ENCODE measurements at regions not wholly inside any gene's neighbourhood (a gene's known extent, or its start where the extent isn't known, plus 50 kb on each side); places are given as distances from the start of the nearest gene placed in this dataset.
"Not testable (repeated sequence)": the region's sequence is repeated elsewhere in the genome, so short reads cannot be mapped to it uniquely, and the experiment has no call there.

DNA sequence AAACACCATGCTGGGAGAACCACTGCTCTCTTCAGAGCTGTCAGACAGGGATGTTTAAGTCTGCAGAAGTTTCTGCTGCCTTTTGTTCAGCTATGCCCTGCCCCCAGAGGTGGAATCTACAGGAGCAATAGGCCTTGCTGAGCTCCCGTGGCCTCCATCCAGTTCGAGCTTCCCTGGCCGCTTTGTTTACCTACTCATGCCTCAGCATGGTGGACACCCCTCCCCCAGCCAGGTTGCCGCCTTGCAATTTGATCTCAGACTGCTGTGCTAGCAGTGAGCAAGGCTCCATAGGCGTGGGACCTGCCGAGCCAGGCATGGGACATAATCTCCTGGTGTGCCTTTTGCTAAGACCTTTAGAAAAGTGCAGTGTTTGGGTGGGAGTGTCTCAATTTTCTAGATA is 307.3 kb upstream of the KAZN start:
- TF ChIP-seq, protein P1, sequence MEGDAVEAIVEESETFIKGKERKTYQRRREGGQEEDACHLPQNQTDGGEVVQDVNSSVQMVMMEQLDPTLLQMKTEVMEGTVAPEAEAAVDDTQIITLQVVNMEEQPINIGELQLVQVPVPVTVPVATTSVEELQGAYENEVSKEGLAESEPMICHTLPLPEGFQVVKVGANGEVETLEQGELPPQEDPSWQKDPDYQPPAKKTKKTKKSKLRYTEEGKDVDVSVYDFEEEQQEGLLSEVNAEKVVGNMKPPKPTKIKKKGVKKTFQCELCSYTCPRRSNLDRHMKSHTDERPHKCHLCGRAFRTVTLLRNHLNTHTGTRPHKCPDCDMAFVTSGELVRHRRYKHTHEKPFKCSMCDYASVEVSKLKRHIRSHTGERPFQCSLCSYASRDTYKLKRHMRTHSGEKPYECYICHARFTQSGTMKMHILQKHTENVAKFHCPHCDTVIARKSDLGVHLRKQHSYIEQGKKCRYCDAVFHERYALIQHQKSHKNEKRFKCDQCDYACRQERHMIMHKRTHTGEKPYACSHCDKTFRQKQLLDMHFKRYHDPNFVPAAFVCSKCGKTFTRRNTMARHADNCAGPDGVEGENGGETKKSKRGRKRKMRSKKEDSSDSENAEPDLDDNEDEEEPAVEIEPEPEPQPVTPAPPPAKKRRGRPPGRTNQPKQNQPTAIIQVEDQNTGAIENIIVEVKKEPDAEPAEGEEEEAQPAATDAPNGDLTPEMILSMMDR (IDR thresholded peaks at IDR 0.05; ENCODE audit: insufficient read depth, low read length), result not testable (repeated sequence)
- not testable (repeated sequence) for TF ChIP-seq POLR2AphosphoS5 (IDR thresholded peaks at IDR 0.05; ENCODE audit: low read depth); SPI1 (IDR thresholded peaks at IDR 0.05; ENCODE audit: borderline replicate concordance, low read depth); GABPA (IDR thresholded peaks at IDR 0.05; ENCODE audit: low read depth)
- TF ChIP-seq, protein P2, sequence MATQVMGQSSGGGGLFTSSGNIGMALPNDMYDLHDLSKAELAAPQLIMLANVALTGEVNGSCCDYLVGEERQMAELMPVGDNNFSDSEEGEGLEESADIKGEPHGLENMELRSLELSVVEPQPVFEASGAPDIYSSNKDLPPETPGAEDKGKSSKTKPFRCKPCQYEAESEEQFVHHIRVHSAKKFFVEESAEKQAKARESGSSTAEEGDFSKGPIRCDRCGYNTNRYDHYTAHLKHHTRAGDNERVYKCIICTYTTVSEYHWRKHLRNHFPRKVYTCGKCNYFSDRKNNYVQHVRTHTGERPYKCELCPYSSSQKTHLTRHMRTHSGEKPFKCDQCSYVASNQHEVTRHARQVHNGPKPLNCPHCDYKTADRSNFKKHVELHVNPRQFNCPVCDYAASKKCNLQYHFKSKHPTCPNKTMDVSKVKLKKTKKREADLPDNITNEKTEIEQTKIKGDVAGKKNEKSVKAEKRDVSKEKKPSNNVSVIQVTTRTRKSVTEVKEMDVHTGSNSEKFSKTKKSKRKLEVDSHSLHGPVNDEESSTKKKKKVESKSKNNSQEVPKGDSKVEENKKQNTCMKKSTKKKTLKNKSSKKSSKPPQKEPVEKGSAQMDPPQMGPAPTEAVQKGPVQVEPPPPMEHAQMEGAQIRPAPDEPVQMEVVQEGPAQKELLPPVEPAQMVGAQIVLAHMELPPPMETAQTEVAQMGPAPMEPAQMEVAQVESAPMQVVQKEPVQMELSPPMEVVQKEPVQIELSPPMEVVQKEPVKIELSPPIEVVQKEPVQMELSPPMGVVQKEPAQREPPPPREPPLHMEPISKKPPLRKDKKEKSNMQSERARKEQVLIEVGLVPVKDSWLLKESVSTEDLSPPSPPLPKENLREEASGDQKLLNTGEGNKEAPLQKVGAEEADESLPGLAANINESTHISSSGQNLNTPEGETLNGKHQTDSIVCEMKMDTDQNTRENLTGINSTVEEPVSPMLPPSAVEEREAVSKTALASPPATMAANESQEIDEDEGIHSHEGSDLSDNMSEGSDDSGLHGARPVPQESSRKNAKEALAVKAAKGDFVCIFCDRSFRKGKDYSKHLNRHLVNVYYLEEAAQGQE (IDR thresholded peaks at IDR 0.05; ENCODE audit: insufficient replicate concordance, low read depth), result not testable (repeated sequence)
